ENCODE measurements at regions not wholly inside any gene's neighbourhood (a gene's known extent, or its start where the extent isn't known, plus 50 kb on each side); places are given as distances from the start of the nearest gene placed in this dataset.
"Not testable (repeated sequence)": the region's sequence is repeated elsewhere in the genome, so short reads cannot be mapped to it uniquely, and the experiment has no call there.

DNA sequence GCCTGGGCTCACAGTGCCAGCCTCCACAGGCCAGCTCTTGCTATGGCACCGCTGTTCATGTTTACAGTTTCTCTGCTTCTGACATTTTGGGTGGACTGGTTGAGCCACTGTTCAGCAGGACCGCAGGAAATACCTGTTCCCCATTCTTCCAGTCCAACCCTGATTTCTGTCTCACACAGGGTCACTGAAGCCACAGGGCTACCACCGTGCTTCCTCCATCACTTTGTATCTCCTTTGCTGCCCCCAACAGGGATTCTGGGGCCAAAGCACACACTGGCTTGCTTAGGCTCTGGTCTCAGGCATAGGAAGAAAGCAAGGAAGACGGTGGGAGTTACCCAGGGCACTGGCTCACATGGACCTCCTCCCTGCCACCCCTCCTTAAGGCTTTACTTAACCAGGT lies 164.5 kb downstream of the UNC5CL start:
- no peaks in the 10 kb centered on the region for H3K4me1 ChIP-seq (ENCODE audit: insufficient read depth, low read length)
- H3K9ac ChIP-seq (ENCODE audit: low read depth, low read length) = no peak overlapping the region
- 0 out of 2 replicates have a peak, but pooled peaks cover 3% of the 10 kb centered on the region for H3K9me3 ChIP-seq (ENCODE audit: control insufficient read depth, insufficient read depth, low read length)
- no peaks in the 10 kb centered on the region for H3K36me3 ChIP-seq (ENCODE audit: insufficient read depth, low read length)

DNA sequence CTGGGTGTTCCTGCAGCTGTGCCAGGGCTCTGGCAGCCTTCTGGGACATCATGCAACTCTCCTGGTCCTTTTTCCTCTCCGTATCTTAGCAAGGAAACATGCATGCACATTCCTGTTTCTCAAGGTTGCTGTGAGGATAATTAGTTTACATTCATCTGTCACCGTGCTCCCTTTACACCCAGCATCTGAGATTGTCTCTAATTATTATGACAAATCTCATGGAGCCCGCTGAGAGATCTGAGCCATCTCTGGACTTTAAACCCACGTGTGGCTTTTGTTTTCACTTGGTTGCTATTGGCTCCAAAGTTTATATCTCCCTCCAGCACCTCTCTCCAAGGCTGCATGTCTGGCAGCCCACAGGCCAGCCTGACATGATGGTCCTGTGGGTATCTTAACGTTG lies 167.6 kb downstream of the UNC5CL start:
- H3K9ac ChIP-seq (ENCODE audit: low read depth, low read length) = no peak overlapping the region
- no peaks in the 10 kb centered on the region for H3K36me3 ChIP-seq (ENCODE audit: insufficient read depth, low read length)
- no peaks in the 10 kb centered on the region; the same call in 1 of the 2 replicates for H3K9me3 ChIP-seq (ENCODE audit: control insufficient read depth, insufficient read depth, low read length)
- H3K4me1 ChIP-seq (ENCODE audit: insufficient read depth, low read length) = peaks cover 7% of the 10 kb centered on the region; the same call in 1 of the 2 replicates

DNA sequence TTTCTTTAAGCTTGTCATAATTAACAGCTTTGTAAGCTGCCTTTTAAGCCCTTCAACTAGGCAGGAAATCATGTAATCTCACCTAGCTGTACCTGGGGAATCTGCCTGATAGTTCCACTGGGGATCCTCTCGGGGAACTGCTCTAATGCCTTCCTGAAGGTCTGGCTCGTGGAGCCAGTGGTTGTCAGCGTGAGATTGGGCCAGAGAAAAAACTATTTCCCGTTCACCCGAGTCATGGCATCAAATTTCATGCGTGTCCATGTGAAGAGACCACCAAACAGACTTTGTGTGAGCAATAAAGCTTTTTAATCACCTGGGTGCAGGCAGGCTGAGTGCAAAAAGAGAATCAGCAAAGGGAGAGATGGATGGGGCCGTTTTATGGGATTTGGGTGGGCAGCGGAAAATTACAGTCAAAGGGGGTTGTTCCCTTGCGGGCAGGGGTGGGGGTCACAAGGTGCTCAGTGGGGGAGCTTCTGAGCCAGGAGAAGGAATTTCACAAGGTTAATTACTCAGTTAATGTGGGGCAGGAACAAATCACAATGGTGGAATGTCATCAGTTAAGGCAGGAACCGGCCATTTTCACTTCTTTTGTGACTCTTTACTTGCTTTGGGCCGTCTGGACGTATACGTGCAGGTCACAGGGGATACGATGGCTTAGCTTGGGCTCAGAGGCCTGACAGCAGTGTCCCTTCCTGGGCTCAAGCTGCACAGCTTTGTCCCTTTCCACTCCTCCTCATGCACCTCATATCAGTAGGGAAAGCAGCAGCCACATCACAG lies 170.7 kb downstream of the UNC5CL start:
- H3K9ac ChIP-seq (ENCODE audit: low read depth, low read length); H3K4me1 ChIP-seq (ENCODE audit: insufficient read depth, low read length); H3K36me3 ChIP-seq (ENCODE audit: insufficient read depth, low read length); H3K9me3 ChIP-seq (ENCODE audit: control insufficient read depth, insufficient read depth, low read length): not testable (repeated sequence)

DNA sequence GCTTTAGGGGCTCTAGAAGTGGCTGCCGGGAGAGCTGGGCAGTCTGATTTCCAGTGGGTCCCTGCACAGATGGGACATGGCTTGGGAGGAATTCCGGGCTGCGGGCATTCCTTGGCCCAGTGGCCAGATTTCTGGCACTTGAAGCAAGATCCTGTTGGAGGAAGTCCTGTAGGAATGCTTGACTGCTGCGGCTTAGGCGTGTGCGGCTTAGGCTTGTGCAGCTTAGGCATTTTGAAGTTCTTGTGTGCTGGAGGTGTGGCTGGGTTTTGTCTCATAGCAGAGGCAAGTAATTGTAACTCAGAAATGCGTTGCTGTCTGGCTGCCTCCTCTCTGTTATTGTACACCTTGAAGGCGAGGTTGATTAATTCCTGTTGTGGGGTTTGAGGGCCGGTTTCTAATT lies 171.5 kb downstream of the UNC5CL start:
- H3K4me1 ChIP-seq (ENCODE audit: insufficient read depth, low read length); H3K36me3 ChIP-seq (ENCODE audit: insufficient read depth, low read length); H3K9ac ChIP-seq (ENCODE audit: low read depth, low read length); H3K9me3 ChIP-seq (ENCODE audit: control insufficient read depth, insufficient read depth, low read length): not testable (repeated sequence)

DNA sequence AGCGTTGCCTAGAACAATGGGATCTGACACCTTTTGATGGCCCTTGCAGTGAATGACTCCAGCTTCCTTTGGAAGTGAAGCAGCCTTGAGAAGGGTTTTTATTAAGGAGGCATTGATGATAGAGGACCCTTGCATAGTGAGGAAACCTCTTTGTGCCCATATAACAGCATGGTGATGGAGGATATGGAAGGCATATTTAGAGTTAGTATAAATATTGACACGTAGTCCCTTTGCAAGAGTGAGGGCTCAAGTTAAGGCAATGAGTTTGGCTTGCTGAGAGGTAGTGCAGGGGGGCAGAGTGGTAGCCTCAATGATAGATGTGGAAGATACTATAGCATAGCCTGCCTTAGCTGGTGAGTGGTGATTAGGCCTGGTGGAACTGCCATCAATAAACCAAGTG lies 173.8 kb downstream of the UNC5CL start:
- H3K36me3 ChIP-seq (ENCODE audit: insufficient read depth, low read length); H3K9me3 ChIP-seq (ENCODE audit: control insufficient read depth, insufficient read depth, low read length); H3K4me1 ChIP-seq (ENCODE audit: insufficient read depth, low read length); H3K9ac ChIP-seq (ENCODE audit: low read depth, low read length): not testable (repeated sequence)

GRCh38 chr6:40860443-40860842 lies 178.6 kb downstream of the UNC5CL start:
- Histone ChIP-seq H3K4me1 (ENCODE audit: insufficient read depth, low read length) (no peaks in the 10 kb centered on the region), H3K9me3 (ENCODE audit: control insufficient read depth, insufficient read depth, low read length) (no peaks in the 10 kb centered on the region; the same call in 1 of the 2 replicates), H3K9ac (ENCODE audit: low read depth, low read length) (no peak overlapping the region), H3K36me3 (ENCODE audit: insufficient read depth, low read length) (no peaks in the 10 kb centered on the region)

DNA sequence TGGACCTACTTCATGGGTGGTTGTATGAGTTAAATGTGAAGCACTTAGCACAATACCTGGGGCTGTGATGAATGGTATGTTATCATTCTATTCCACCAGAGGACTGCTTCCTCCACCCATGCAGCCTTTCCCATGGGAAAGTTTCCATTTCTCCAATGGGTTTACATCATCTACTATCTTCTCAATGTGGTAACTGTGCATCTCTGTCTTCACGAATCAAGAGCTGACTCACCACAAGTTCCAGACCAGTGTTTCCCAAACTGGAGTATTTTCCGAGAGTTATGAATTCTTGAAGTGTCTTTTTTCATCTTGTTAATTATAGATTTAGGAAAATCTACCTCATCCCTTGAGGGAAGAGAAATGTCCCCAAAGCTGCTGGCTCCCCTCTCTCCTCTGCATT lies 182.8 kb downstream of the UNC5CL start:
- Histone ChIP-seq H3K4me1 (ENCODE audit: insufficient read depth, low read length) (no peaks in the 10 kb centered on the region), H3K9me3 (ENCODE audit: control insufficient read depth, insufficient read depth, low read length) (no peaks in the 10 kb centered on the region), H3K9ac (ENCODE audit: low read depth, low read length) (no peak overlapping the region), H3K36me3 (ENCODE audit: insufficient read depth, low read length) (no peaks in the 10 kb centered on the region)

- no peak overlapping the region for H3K9ac ChIP-seq (ENCODE audit: low read depth, low read length)
- no peaks in the 10 kb centered on the region for H3K4me1 ChIP-seq (ENCODE audit: insufficient read depth, low read length)
- H3K9me3 ChIP-seq (ENCODE audit: control insufficient read depth, insufficient read depth, low read length) = no peaks in the 10 kb centered on the region
- no peaks in the 10 kb centered on the region for H3K36me3 ChIP-seq (ENCODE audit: insufficient read depth, low read length)
Measured at GRCh38 chr6:40855168-40855880, 183.7 kb downstream of the UNC5CL start.

DNA sequence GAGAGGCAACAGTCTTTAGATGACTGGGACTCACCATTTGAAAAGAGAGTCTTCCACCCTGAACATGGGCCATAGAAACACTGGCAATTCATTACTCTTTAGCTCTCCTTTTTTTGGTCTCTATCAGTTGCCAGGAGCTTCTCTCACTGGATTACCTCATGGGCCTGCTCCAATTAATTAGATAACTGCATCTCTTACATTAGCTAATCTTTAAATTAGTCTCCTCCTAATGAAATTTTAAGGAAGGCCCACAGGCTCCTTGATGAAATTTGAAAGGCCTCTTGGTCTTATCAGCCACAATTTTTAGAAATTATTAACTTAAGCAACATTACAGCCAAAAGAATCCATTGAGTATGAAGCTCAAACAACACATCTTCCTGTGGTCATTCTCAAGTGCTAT lies 184.4 kb downstream of the UNC5CL start:
- no peaks in the 10 kb centered on the region for H3K4me1 ChIP-seq (ENCODE audit: insufficient read depth, low read length)
- no peaks in the 10 kb centered on the region for H3K36me3 ChIP-seq (ENCODE audit: insufficient read depth, low read length)
- H3K9ac ChIP-seq (ENCODE audit: low read depth, low read length) = no peak overlapping the region
- H3K9me3 ChIP-seq (ENCODE audit: control insufficient read depth, insufficient read depth, low read length) = no peaks in the 10 kb centered on the region

DNA sequence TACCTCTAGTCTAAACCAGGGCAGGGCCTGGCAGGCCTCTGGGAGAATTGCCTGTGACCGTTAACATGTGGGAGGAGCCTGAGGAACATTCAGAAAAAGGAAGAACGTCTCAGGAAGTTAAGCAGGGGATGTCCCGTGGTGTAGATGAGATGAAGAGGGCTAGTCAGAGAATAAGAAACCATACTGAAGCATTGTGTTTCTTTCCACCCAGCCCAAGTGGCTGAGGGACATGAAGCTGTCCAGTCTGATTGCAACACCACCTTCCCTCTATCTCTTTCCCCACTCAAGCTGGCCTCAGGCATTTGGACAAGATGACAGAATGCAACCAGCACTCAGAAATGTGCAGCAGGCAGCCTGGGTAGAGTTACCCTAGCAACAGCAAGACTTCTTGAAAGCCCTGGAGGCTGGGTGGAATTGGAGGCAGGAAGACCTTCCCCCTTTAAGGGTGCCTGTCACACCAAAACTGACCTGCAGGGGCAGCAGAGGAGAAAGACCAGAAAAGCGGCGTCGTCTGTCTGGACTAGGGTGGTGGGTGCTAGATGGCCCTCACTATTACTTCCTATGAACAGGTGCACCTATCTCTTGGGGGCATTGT lies 186.1 kb downstream of the UNC5CL start:
- Histone ChIP-seq H3K36me3 (ENCODE audit: insufficient read depth, low read length) (no peaks in the 10 kb centered on the region), H3K9ac (ENCODE audit: low read depth, low read length) (no peak overlapping the region), H3K4me1 (ENCODE audit: insufficient read depth, low read length) (no peaks in the 10 kb centered on the region), H3K9me3 (ENCODE audit: control insufficient read depth, insufficient read depth, low read length) (no peaks in the 10 kb centered on the region)

GRCh38 chr6:40849546-40849945 lies 189.5 kb downstream of the UNC5CL start:
- no peaks in the 10 kb centered on the region for H3K9me3 ChIP-seq (ENCODE audit: control insufficient read depth, insufficient read depth, low read length)
- no peaks in the 10 kb centered on the region for H3K4me1 ChIP-seq (ENCODE audit: insufficient read depth, low read length)
- H3K9ac ChIP-seq (ENCODE audit: low read depth, low read length) = no peak overlapping the region
- H3K36me3 ChIP-seq (ENCODE audit: insufficient read depth, low read length) = no peaks in the 10 kb centered on the region

GRCh38 chr6:40848868-40849514 lies 190.0 kb downstream of the UNC5CL start:
- H3K36me3 ChIP-seq (ENCODE audit: insufficient read depth, low read length) = no peaks in the 10 kb centered on the region
- no peaks in the 10 kb centered on the region for H3K9me3 ChIP-seq (ENCODE audit: control insufficient read depth, insufficient read depth, low read length)
- H3K4me1 ChIP-seq (ENCODE audit: insufficient read depth, low read length) = no peaks in the 10 kb centered on the region
- no peak overlapping the region for H3K9ac ChIP-seq (ENCODE audit: low read depth, low read length)

DNA sequence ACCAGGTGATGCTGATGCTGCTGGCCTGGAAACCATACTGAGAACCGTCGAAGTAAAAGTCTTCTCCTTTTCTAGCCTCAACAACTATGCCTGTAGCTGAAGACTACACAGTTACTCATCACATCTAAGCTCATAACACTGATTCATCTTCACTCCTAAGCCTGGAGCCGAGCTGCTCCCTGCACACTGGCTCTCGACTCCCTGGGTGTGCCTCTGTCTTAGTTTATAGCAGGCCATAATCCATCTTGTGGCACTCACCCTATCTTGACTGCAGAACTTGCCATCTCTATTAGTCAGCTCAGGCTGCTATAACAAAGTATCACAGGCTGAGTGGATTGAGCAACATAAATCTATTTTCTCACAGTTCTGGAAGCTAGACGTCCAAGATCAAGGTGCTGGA lies 191.0 kb downstream of the UNC5CL start:
- no peaks in the 10 kb centered on the region for H3K9me3 ChIP-seq (ENCODE audit: control insufficient read depth, insufficient read depth, low read length)
- no peaks in the 10 kb centered on the region for H3K36me3 ChIP-seq (ENCODE audit: insufficient read depth, low read length)
- no peak overlapping the region for H3K9ac ChIP-seq (ENCODE audit: low read depth, low read length)
- no peaks in the 10 kb centered on the region for H3K4me1 ChIP-seq (ENCODE audit: insufficient read depth, low read length)

- Histone ChIP-seq H3K36me3 (ENCODE audit: insufficient read depth, low read length) (no peaks in the 10 kb centered on the region), H3K4me1 (ENCODE audit: insufficient read depth, low read length) (no peaks in the 10 kb centered on the region), H3K9ac (ENCODE audit: low read depth, low read length) (no peak overlapping the region), H3K9me3 (ENCODE audit: control insufficient read depth, insufficient read depth, low read length) (no peaks in the 10 kb centered on the region)
Measured at GRCh38 chr6:40845553-40845952, 193.5 kb downstream of the UNC5CL start.
